GM11168 (cell line): ENCODE measurements at regions not wholly inside any gene's neighbourhood (a gene's known extent, or its start where the extent isn't known, plus 50 kb on each side); places are given as distances from the start of the nearest gene placed in this dataset.

ENCODE experiments used
- in situ Hi-C: fragments of 300-500 bp; cut with MboI; formaldehyde crosslinking; loops from one replicate; pipeline ENCODE4 v1.12.0; 2022; ENCODE audit warnings: low sequenced_read_pairs; ENCODE audit not compliant: unreplicated experiment

- in situ Hi-C loops = no loop called here
These were observed 354.4 kb upstream of the MKI67 start for GRCh38 chr10:128480601-128481000.

GRCh38 chr10:128481152-128481840 is 355.1 kb upstream of the MKI67 start:
- in situ Hi-C loops = no loop called here

GRCh38 chr10:128482052-128482451 is 355.8 kb upstream of the MKI67 start:
- in situ Hi-C loops = no loop called here

GRCh38 chr10:128483216-128483615 is 357.0 kb upstream of the MKI67 start:
- in situ Hi-C loops = no loop called here

- in situ Hi-C loops = no loop called here
These were observed 357.8 kb upstream of the MKI67 start for GRCh38 chr10:128484041-128484440.

GRCh38 chr10:128485701-128486235 is 359.5 kb upstream of the MKI67 start:
- in situ Hi-C loops = no loop called here

- in situ Hi-C loops = no loop called here
These were observed 361.3 kb upstream of the MKI67 start for GRCh38 chr10:128487517-128487916.

GRCh38 chr10:128489324-128490247 is 363.4 kb upstream of the MKI67 start:
- in situ Hi-C loops = no loop called here

- in situ Hi-C loops = no loop called here
These were observed 365.5 kb upstream of the MKI67 start for GRCh38 chr10:128491686-128492085.

GRCh38 chr10:128493811-128494210 is 367.6 kb upstream of the MKI67 start:
- in situ Hi-C loops = no loop called here

- in situ Hi-C loops = no loop called here
These were observed 368.4 kb upstream of the MKI67 start for GRCh38 chr10:128494665-128495064.

GRCh38 chr10:128497660-128498377 is 371.6 kb upstream of the MKI67 start:
- in situ Hi-C loops = no loop called here

GRCh38 chr10:128498378-128498730 is 372.1 kb upstream of the MKI67 start:
- in situ Hi-C loops = no loop called here

GRCh38 chr10:128498746-128499145 is 372.5 kb upstream of the MKI67 start:
- in situ Hi-C loops = no loop called here

- in situ Hi-C loops = no loop called here
These were observed 373.3 kb upstream of the MKI67 start for GRCh38 chr10:128499486-128499885.

GRCh38 chr10:128499956-128500355 is 373.7 kb upstream of the MKI67 start:
- in situ Hi-C loops = no loop called here

- in situ Hi-C loops = no loop called here
These were observed 374.4 kb upstream of the MKI67 start for GRCh38 chr10:128500642-128501041.

GRCh38 chr10:128505346-128505745 is 379.1 kb upstream of the MKI67 start:
- in situ Hi-C loops = no loop called here

- in situ Hi-C loops = no loop called here
These were observed 380.2 kb upstream of the MKI67 start for GRCh38 chr10:128506423-128506822.

- in situ Hi-C loops = no loop called here
These were observed 380.8 kb upstream of the MKI67 start for GRCh38 chr10:128507066-128507465.

GRCh38 chr10:128511284-128511683 is 385.1 kb upstream of the MKI67 start:
- in situ Hi-C loops = no loop called here
